Transverse colon (tissue), 4 donors: ENCODE measurements at regions not wholly inside any gene's neighbourhood (a gene's known extent, or its start where the extent isn't known, plus 50 kb on each side); places are given as distances from the start of the nearest gene placed in this dataset.

Experiments used
- EP300 ChIP-seq: sonication (generic); formaldehyde crosslinking; IDR thresholded peaks from one replicate; pipeline ENCODE4 v1.6.1; 2017; ENCODE audit warnings: antibody characterized with exemption, low read depth
- POLR2A ChIP-seq: fragments of 450-650 bp; IDR thresholded peaks from one replicate; pipeline ENCODE4 v1.6.1; 2016; ENCODE audit warnings: antibody characterized with exemption, mild to moderate bottlenecking, moderate library complexity
- POLR2AphosphoS5 ChIP-seq, 3 donors: sonication (generic); formaldehyde crosslinking; IDR thresholded peaks; one replicate each; pipeline ENCODE4 v1.6.1; 2016; ENCODE audit warnings: antibody characterized with exemption in 3 of 3
- TF ChIP-seq, protein P1 (sequence below), 5 experiments: fragments of 200-600 bp in 3 of 5; fragments of 450-650 bp in 2 of 5; sonication (generic) in 3 of 5; IDR thresholded peaks; 1 replicate in 2 of 5; 2 replicates in 3 of 5; pipeline ENCODE4 v1.5.1; 2016 to 2017; ENCODE audit warnings: antibody characterized with exemption in 5 of 5, inconsistent platforms in 3 of 5, mild to moderate bottlenecking in 2 of 5, moderate library complexity in 1 of 5

DNA sequence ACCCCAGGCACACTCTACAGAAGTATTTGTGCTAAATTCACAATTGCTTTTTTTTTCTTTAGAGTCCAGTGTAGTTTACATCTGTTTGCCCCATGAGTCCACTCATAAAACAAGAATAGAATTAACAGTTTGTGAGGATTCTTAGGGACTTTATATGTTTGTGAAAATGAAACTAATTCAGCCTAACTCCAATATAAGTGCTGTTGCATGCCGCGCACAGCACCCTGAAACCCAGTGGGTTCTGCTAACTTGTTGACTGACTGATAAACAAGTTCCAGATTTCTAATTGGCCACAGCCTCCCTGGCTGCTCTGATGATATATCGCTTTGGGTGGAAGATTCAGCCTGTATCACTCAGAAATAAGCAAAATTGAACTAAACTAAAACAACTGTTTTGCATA, 561.4 kb downstream of the PKHD1 start:
- TF ChIP-seq, protein P1, sequence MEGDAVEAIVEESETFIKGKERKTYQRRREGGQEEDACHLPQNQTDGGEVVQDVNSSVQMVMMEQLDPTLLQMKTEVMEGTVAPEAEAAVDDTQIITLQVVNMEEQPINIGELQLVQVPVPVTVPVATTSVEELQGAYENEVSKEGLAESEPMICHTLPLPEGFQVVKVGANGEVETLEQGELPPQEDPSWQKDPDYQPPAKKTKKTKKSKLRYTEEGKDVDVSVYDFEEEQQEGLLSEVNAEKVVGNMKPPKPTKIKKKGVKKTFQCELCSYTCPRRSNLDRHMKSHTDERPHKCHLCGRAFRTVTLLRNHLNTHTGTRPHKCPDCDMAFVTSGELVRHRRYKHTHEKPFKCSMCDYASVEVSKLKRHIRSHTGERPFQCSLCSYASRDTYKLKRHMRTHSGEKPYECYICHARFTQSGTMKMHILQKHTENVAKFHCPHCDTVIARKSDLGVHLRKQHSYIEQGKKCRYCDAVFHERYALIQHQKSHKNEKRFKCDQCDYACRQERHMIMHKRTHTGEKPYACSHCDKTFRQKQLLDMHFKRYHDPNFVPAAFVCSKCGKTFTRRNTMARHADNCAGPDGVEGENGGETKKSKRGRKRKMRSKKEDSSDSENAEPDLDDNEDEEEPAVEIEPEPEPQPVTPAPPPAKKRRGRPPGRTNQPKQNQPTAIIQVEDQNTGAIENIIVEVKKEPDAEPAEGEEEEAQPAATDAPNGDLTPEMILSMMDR (IDR thresholded peaks at IDR 0.05) = no peak
- TF ChIP-seq POLR2AphosphoS5 (IDR thresholded peaks at IDR 0.05) = no peak
- no peak for TF ChIP-seq EP300
- no peak for TF ChIP-seq POLR2A
